NB4 (cell line): ENCODE measurements at regions not wholly inside any gene's neighbourhood (a gene's known extent, or its start where the extent isn't known, plus 50 kb on each side); places are given as distances from the start of the nearest gene placed in this dataset.

Experiments
- CTCF ChIP-seq: IDR thresholded peaks from one replicate; pipeline ENCODE4 v1.5.1; 2012; ENCODE audit warnings: low read depth, low read length
- MAX ChIP-seq: IDR thresholded peaks from 2 replicates; pipeline ENCODE4 v1.6.1; 2011; ENCODE audit warnings: low read depth, low read length
- POLR2A ChIP-seq: IDR thresholded peaks from 2 replicates; pipeline ENCODE4 v1.6.1; 2011; ENCODE audit warnings: mild to moderate bottlenecking; ENCODE audit not compliant: insufficient read length; ENCODE audit errors: extremely low read depth

DNA sequence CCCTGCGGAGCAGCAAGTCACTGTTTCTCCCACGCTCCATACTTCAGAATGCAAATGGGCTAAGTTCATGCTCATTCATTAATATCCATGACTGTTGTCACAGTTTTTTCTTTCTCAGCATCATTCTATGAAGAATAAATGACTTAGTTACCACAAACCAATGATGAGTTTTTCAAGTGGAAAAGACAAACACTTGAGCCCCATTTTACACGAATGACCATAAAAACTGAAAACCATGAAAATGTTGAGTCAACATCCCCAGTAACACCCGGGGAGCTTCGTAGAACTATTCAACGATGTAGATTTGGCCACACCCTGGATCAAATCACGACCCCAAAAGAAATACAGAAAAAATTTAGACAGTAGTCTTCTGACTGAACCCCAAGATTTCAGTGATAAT lies 99.8 kb upstream of the GJB6 start:
- TF ChIP-seq CTCF (no peak), MAX (no peak), POLR2A (no peak)
